Liver (tissue), 8 donors: ENCODE measurements at regions not wholly inside any gene's neighbourhood (a gene's known extent, or its start where the extent isn't known, plus 50 kb on each side); places are given as distances from the start of the nearest gene placed in this dataset.

ENCODE experiments used
- DNase-seq: peaks from one replicate; pipeline ENCODE4 v3.0.0-alpha.2; 2017; ENCODE audit warnings: low spot score
- H3K27ac ChIP-seq, 2 donors: one replicate each; pipeline ENCODE4 v1.7.0; 2013; ENCODE audit warnings: inconsistent platforms in 2 of 2, low read length in 2 of 2, control low read depth in 1 of 2, low read depth in 1 of 2, mild to moderate bottlenecking in 1 of 2
- H3K27me3 ChIP-seq, 4 donors: one replicate each; pipeline versions ENCODE4 v1.6.1 to v1.7.0; 2013; ENCODE audit warnings: low read length in 3 of 4, inconsistent platforms in 1 of 4, mild to moderate bottlenecking in 1 of 4, moderate library complexity in 1 of 4; ENCODE audit not compliant: control insufficient read depth in 4 of 4, insufficient read depth in 4 of 4
- H3K36me3 ChIP-seq, 4 donors: one replicate each; pipeline versions ENCODE4 v1.6.1 to v1.7.0; 2013; ENCODE audit warnings: low read length in 3 of 4, mild to moderate bottlenecking in 3 of 4, low read depth in 1 of 4, moderate library complexity in 1 of 4; ENCODE audit not compliant: control insufficient read depth in 4 of 4, insufficient read depth in 3 of 4
- H3K4me1 ChIP-seq, 4 donors: one replicate each; pipeline versions ENCODE4 v1.6.1 to v1.7.0; 2013; ENCODE audit warnings: low read length in 3 of 4, mild to moderate bottlenecking in 3 of 4, moderate library complexity in 1 of 4; ENCODE audit not compliant: control insufficient read depth in 4 of 4, insufficient read depth in 4 of 4
- H3K4me3 ChIP-seq, 3 donors: one replicate each; pipeline versions ENCODE4 v1.6.1 to v1.7.0; 2013; ENCODE audit warnings: low read length in 3 of 3, control low read depth in 1 of 3, low read depth in 1 of 3, mild to moderate bottlenecking in 1 of 3
- H3K9ac ChIP-seq, 2 donors: one replicate each; pipeline ENCODE4 v1.7.0; 2013; ENCODE audit warnings: low read length in 2 of 2, mild to moderate bottlenecking in 2 of 2, moderate library complexity in 2 of 2, control low read depth in 1 of 2, low read depth in 1 of 2
- H3K9me3 ChIP-seq, 4 donors: one replicate each; pipeline versions ENCODE4 v1.6.1 to v1.7.0; 2013; ENCODE audit warnings: low read length in 3 of 4; ENCODE audit not compliant: control insufficient read depth in 4 of 4
- FOXA2 ChIP-seq: IDR thresholded peaks from 2 replicates; pipeline ENCODE4 v1.6.1; 2016; ENCODE audit warnings: antibody characterized with exemption
- HNF4A ChIP-seq, 2 donors: conservative IDR thresholded peaks; 2 replicates each; pipeline ENCODE4 v1.6.1; 2016; ENCODE audit warnings: antibody characterized with exemption in 2 of 2, mild to moderate bottlenecking in 2 of 2
- HNF4G ChIP-seq: IDR thresholded peaks from 2 replicates; pipeline ENCODE4 v1.6.1; 2016; ENCODE audit warnings: antibody characterized with exemption
- JUND ChIP-seq, 2 donors: IDR thresholded peaks; 2 replicates each; pipeline ENCODE4 v1.6.1; 2016; ENCODE audit warnings: antibody characterized with exemption in 2 of 2
- NR2F2 ChIP-seq: IDR thresholded peaks from 2 replicates; pipeline ENCODE4 v1.6.1; 2016; ENCODE audit warnings: antibody characterized with exemption
- RAD21 ChIP-seq, 2 donors: IDR thresholded peaks; 2 replicates each; pipeline ENCODE4 v1.6.1; 2016; ENCODE audit warnings: antibody characterized with exemption in 2 of 2, mild to moderate bottlenecking in 2 of 2
- RXRA ChIP-seq, 2 donors: IDR thresholded peaks; 2 replicates each; pipeline ENCODE4 v1.6.1; 2017 to 2018; ENCODE audit warnings: antibody characterized with exemption in 2 of 2, mild to moderate bottlenecking in 1 of 2
- SP1 ChIP-seq: IDR thresholded peaks from 2 replicates; pipeline ENCODE4 v1.6.1; 2018; ENCODE audit warnings: antibody characterized with exemption, mild to moderate bottlenecking
- TAF1 ChIP-seq: conservative IDR thresholded peaks from 2 replicates; pipeline ENCODE4 v1.6.1; 2016; ENCODE audit warnings: antibody characterized with exemption, mild to moderate bottlenecking
- YY1 ChIP-seq: IDR thresholded peaks from 2 replicates; pipeline ENCODE4 v1.6.1; 2016; ENCODE audit warnings: antibody characterized with exemption, mild to moderate bottlenecking
- WGBS: extraction: QIAGEN DNeasy Blood & Tissue Kit; methylation state at CpG from one replicate; pipeline ENCODE4 v1.1.7; 2013; 5-methylcytosine and 5-hydroxymethylcytosine counted together
- TF ChIP-seq, protein P1 (sequence below): fragments of 150-350 bp; IDR thresholded peaks from 2 replicates; pipeline ENCODE4 v1.5.1; 2017; ENCODE audit warnings: improper control_type of control experiment, low read depth, low read length; ENCODE audit not compliant: missing input control
- TF ChIP-seq, protein P2 (sequence below): IDR thresholded peaks from 2 replicates; pipeline ENCODE4 v1.6.1; 2016; ENCODE audit warnings: antibody characterized with exemption
- TF ChIP-seq, protein P3 (sequence below): IDR thresholded peaks from 2 replicates; pipeline ENCODE4 v1.6.1; 2016; ENCODE audit warnings: antibody characterized with exemption, mild to moderate bottlenecking
- TF ChIP-seq, protein P4 (sequence below): IDR thresholded peaks from 2 replicates; pipeline ENCODE4 v1.6.1; 2016; ENCODE audit warnings: antibody characterized with exemption
- TF ChIP-seq, protein P5 (sequence below): IDR thresholded peaks from 2 replicates; pipeline ENCODE4 v1.6.1; 2016; ENCODE audit warnings: antibody characterized with exemption
- donor health status: healthy.
- donor health status: healthy.
- donor health status: healthy.
- donor health status: healthy.
- donor health status: healthy.

DNA sequence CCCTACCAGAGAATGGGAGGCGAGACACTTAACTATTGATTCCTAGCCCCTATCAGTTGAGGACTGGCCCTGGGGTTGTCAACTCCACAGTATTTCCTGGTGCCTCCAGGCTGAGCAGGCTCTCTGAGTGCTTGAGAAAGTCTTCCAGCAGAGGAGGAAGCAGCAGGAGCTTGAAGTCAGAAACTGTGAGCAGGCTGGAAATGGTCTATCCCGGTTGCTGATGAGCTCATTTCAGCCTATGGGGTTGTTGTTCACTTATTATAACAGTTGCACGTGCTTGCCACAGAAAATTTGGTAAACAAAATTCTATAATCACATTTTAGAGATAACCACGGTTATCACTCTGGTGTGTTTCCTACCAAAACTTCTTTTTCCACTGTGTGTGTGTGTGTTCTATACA is 254.7 kb upstream of the THUMPD2 start:
- TF ChIP-seq YY1 (no peak), RXRA (IDR thresholded peaks at IDR 0.05) (no peak), JUND (IDR thresholded peaks at IDR 0.05) (no peak), SP1 (no peak)
- TF ChIP-seq, protein P1, sequence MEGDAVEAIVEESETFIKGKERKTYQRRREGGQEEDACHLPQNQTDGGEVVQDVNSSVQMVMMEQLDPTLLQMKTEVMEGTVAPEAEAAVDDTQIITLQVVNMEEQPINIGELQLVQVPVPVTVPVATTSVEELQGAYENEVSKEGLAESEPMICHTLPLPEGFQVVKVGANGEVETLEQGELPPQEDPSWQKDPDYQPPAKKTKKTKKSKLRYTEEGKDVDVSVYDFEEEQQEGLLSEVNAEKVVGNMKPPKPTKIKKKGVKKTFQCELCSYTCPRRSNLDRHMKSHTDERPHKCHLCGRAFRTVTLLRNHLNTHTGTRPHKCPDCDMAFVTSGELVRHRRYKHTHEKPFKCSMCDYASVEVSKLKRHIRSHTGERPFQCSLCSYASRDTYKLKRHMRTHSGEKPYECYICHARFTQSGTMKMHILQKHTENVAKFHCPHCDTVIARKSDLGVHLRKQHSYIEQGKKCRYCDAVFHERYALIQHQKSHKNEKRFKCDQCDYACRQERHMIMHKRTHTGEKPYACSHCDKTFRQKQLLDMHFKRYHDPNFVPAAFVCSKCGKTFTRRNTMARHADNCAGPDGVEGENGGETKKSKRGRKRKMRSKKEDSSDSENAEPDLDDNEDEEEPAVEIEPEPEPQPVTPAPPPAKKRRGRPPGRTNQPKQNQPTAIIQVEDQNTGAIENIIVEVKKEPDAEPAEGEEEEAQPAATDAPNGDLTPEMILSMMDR = no peak
- TF ChIP-seq, protein P2, sequence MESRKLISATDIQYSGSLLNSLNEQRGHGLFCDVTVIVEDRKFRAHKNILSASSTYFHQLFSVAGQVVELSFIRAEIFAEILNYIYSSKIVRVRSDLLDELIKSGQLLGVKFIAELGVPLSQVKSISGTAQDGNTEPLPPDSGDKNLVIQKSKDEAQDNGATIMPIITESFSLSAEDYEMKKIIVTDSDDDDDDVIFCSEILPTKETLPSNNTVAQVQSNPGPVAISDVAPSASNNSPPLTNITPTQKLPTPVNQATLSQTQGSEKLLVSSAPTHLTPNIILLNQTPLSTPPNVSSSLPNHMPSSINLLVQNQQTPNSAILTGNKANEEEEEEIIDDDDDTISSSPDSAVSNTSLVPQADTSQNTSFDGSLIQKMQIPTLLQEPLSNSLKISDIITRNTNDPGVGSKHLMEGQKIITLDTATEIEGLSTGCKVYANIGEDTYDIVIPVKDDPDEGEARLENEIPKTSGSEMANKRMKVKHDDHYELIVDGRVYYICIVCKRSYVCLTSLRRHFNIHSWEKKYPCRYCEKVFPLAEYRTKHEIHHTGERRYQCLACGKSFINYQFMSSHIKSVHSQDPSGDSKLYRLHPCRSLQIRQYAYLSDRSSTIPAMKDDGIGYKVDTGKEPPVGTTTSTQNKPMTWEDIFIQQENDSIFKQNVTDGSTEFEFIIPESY = no peak
- Histone ChIP-seq H3K36me3 (no peaks in the 10 kb centered on the region), H3K4me1 (peaks cover 0 to 2% (median 0%) of the 10 kb centered on the region in 4 donors), H3K27ac (no peak overlapping the region), H3K9ac (no peak overlapping the region), H3K4me3 (no peak overlapping the region), H3K9me3 (peaks cover 0 to 8% (median 3%) of the 10 kb centered on the region in 4 donors), H3K27me3 (no peaks in the 10 kb centered on the region)
- no peak for DNase-seq
- 59% methylated on average over 4 of the region's 4 CpGs for WGBS

DNA sequence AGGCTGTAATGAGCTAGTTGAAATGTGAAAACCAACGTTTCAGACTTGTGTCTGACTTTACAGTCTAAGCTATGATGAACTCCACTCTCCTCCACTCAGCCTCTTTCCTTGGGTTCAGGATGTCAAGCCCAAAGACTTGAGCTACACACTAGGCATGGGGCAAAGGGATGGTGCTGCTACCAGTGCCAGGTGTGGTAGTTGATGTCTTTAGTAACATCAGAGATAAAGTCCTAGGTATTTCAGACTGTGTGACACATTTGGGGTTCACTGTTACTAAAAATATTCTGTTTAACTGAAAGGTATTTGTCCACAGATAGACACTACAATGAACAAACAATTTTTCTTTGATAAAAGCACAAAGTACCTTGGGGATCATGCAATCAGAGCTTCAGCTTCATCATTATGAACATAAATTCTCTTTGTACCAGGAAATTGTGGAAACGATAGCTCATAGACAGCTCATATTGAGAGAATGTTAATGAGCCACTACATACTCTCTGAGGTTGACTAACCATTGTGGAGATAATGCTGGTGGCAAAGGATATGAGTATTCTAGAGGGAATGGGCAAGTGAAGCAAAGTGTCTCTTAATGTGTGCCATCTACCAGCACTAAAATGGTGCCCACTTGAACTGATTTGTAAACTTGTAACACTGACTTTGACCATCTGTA is 253.7 kb upstream of the THUMPD2 start:
- no peak for DNase-seq
- Histone ChIP-seq H3K9ac (no peak overlapping the region), H3K27me3 (no peaks in the 10 kb centered on the region), H3K9me3 (peaks cover 0 to 8% (median 3%) of the 10 kb centered on the region in 4 donors), H3K36me3 (no peaks in the 10 kb centered on the region), H3K4me1 (peaks cover 0 to 2% (median 0%) of the 10 kb centered on the region in 4 donors), H3K27ac (no peak overlapping the region), H3K4me3 (no peak overlapping the region)
- TF ChIP-seq HNF4A (conservative IDR thresholded peaks at IDR 0.05) (no peak), FOXA2 (no peak), NR2F2 (no peak), TAF1 (no peak), RAD21 (IDR thresholded peaks at IDR 0.05) (no peak), HNF4G (no peak)
- TF ChIP-seq, protein P2 = no peak
- TF ChIP-seq, protein P3, sequence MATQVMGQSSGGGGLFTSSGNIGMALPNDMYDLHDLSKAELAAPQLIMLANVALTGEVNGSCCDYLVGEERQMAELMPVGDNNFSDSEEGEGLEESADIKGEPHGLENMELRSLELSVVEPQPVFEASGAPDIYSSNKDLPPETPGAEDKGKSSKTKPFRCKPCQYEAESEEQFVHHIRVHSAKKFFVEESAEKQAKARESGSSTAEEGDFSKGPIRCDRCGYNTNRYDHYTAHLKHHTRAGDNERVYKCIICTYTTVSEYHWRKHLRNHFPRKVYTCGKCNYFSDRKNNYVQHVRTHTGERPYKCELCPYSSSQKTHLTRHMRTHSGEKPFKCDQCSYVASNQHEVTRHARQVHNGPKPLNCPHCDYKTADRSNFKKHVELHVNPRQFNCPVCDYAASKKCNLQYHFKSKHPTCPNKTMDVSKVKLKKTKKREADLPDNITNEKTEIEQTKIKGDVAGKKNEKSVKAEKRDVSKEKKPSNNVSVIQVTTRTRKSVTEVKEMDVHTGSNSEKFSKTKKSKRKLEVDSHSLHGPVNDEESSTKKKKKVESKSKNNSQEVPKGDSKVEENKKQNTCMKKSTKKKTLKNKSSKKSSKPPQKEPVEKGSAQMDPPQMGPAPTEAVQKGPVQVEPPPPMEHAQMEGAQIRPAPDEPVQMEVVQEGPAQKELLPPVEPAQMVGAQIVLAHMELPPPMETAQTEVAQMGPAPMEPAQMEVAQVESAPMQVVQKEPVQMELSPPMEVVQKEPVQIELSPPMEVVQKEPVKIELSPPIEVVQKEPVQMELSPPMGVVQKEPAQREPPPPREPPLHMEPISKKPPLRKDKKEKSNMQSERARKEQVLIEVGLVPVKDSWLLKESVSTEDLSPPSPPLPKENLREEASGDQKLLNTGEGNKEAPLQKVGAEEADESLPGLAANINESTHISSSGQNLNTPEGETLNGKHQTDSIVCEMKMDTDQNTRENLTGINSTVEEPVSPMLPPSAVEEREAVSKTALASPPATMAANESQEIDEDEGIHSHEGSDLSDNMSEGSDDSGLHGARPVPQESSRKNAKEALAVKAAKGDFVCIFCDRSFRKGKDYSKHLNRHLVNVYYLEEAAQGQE = no peak
- TF ChIP-seq, protein P4, sequence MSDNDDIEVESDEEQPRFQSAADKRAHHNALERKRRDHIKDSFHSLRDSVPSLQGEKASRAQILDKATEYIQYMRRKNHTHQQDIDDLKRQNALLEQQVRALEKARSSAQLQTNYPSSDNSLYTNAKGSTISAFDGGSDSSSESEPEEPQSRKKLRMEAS = no peak
- TF ChIP-seq, protein P5, sequence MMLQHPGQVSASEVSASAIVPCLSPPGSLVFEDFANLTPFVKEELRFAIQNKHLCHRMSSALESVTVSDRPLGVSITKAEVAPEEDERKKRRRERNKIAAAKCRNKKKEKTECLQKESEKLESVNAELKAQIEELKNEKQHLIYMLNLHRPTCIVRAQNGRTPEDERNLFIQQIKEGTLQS = no peak
- 65% methylated on average over 2 of the region's 2 CpGs for WGBS
